AG04450 (cell line): ENCODE measurements at regions not wholly inside any gene's neighbourhood (a gene's known extent, or its start where the extent isn't known, plus 50 kb on each side); places are given as distances from the start of the nearest gene placed in this dataset.

ENCODE experiments used
- CTCF ChIA-PET: fragments of 300-600, 350-600 bp; formaldehyde crosslinking; extraction: SDS; loops from one replicate; lab custom pipeline; 2022; ENCODE audit warnings: antibody characterized with exemption, inconsistent platforms; lab: Charles Lee
- POLR2A ChIA-PET: fragments of 350-600 bp; formaldehyde crosslinking; extraction: SDS; loops from one replicate; lab custom pipeline; 2021; ENCODE audit warnings: antibody characterized with exemption, inconsistent platforms; lab: Yijun Ruan, JAX
- DNase-seq: peaks from one replicate; pipeline ENCODE4 v3.0.0-alpha.2; 2011; ENCODE audit warnings: low read depth, low spot score
- H3K27ac ChIP-seq: one replicate; pipeline ENCODE4 v1.5.1; 2012; ENCODE audit warnings: low read depth, low read length, control low read depth
- H3K27me3 ChIP-seq: one replicate; pipeline ENCODE4 v1.6.0; 2012; ENCODE audit warnings: low read length; ENCODE audit not compliant: control insufficient read depth, insufficient read depth
- H3K4me3 ChIP-seq: 2 replicates; pipeline ENCODE4 v1.5.1; 2011; ENCODE audit warnings: mild to moderate bottlenecking, low read depth, low read length, control low read depth
- H3K9me3 ChIP-seq: 2 replicates; pipeline ENCODE4 v1.5.1; 2012; ENCODE audit warnings: low read length; ENCODE audit not compliant: control insufficient read depth, insufficient read depth
- TF ChIP-seq, protein P1 (sequence below): IDR thresholded peaks from 2 replicates; pipeline ENCODE4 v1.5.1; 2011; ENCODE audit warnings: low read depth, low read length, control low read depth, inconsistent platforms

DNA sequence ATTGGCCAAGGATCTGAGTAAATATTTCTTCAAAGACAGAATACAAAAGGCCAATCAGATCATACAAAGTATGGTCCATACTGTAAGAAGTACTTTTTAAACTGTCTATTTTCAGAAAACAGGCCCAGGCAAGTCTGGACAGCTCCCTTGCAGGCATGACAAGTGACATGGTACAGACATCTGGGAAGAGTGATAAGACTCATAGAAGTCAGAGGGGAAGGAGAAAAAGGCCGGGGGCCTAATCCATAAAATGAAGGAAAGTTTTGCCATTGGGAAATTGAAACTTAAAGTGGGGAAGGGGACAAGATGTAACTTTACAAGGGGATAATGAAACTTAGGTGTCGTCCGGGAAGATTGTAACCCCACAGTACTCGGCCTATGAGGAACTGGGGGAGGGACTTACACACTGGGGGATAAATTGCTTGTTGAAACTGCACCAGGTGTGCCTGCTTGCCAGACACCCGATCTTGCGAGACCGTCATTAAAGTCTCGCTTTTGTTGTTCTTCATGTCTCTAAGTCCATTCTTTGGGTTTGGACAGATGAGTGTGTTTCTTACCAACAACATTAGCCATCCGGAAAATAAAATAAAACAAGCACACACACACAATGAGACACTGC, 684.0 kb downstream of the CDH11 start:
- Histone ChIP-seq H3K4me3 (no peak overlapping the region), H3K9me3 (no peaks in the 10 kb centered on the region), H3K27ac (no peak overlapping the region), H3K27me3 (no peaks in the 10 kb centered on the region)
- CTCF ChIA-PET, result no interaction called here
- TF ChIP-seq, protein P1, sequence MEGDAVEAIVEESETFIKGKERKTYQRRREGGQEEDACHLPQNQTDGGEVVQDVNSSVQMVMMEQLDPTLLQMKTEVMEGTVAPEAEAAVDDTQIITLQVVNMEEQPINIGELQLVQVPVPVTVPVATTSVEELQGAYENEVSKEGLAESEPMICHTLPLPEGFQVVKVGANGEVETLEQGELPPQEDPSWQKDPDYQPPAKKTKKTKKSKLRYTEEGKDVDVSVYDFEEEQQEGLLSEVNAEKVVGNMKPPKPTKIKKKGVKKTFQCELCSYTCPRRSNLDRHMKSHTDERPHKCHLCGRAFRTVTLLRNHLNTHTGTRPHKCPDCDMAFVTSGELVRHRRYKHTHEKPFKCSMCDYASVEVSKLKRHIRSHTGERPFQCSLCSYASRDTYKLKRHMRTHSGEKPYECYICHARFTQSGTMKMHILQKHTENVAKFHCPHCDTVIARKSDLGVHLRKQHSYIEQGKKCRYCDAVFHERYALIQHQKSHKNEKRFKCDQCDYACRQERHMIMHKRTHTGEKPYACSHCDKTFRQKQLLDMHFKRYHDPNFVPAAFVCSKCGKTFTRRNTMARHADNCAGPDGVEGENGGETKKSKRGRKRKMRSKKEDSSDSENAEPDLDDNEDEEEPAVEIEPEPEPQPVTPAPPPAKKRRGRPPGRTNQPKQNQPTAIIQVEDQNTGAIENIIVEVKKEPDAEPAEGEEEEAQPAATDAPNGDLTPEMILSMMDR, result no peak
- POLR2A ChIA-PET, result no interaction called here
- no peak for DNase-seq

DNA sequence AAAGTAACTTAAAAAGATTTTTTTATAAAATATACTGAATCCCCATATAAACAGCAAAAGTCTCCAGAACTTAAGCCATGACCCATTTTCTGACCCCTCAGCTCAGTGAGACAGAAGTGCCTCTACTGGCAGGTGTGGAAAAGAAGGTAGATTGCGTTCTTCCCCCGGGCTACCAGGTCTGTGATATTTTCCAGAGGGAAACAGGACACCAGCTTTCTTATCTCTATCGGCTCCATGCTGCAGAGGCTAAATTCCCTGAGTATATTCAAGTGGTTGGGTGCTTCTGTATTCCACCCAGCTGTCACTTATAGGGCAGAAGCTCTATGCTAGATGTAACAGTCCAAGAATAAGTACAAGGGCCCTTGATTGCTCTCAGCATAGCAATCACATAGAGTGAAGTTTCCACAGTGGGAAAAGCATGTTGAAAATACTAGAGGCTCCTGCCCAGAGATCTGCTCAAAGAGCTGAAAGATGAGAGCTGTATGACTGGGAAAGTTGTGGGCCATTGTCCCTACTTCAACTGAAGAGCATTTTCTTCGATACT, 687.3 kb downstream of the CDH11 start:
- DNase-seq, result no peak
- Histone ChIP-seq H3K9me3 (no peaks in the 10 kb centered on the region), H3K4me3 (no peak overlapping the region), H3K27ac (no peak overlapping the region), H3K27me3 (no peaks in the 10 kb centered on the region)
- ChIA-PET POLR2A (no interaction called here), CTCF (no interaction called here)
- TF ChIP-seq, protein P1, result no peak

DNA sequence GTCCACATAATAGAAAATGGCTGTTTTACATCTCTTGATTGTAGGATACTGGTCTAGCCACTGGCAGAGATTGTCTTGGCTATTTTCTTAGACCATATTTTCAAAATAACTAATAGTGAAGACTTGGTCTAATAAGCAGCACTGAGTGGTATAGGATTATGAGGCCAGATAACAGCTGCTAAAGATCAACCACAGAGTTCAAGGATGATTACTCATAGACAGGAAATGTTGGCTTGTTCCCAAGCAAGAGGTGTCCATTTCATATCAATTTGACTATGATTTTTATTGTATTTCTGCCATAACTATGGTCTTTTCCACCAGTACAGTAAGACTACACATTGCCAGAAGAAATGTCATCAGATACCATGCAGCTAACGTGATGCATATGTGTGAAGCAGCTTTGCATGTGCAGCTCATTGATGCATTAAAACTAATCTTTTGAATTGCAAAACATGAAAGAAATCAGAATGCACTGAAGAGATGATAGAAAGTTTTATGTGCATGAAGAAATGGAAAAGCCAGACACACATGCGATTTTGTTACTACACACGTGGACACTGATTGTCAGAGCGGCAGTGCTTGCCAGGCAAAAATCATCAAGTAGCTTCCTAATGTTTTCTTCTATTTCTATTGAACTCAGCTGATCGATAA, 693.3 kb downstream of the CDH11 start:
- ChIA-PET POLR2A (no interaction called here), CTCF (no interaction called here)
- TF ChIP-seq, protein P1, result no peak
- no peaks in the 10 kb centered on the region for H3K27me3 ChIP-seq
- DNase-seq, result peak; percentile 41
- H3K9me3 ChIP-seq, result no peaks in the 10 kb centered on the region
- H3K4me3 ChIP-seq, result no peak overlapping the region
- no peak overlapping the region for H3K27ac ChIP-seq

DNA sequence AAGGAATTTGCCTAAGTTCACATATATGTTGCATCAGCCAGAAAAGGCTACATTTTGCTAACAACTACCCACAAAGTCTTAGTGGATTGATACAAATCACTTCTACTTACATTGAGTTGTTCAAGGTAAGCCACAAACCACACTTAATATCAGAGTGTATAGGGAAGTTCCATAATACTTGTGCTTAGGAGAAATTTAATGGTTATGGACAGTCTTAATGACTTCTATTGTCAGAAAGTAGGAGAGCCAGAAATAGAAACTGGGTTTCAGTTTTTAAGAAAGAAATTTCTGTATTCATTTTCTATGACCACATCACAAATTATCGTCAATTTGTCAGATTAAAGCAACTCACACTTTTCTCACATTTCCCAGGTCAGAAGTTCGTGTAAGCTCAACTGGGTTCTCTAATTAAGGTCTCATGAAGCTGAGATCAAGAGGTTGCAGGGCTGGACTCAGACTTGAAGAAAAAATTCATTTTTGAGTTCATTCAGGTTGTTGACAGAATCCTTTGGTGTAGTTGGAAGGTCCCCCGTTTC, 695.7 kb downstream of the CDH11 start:
- POLR2A ChIA-PET, result interaction anchor here (0.6 kb wide), 1 partner anchor 15 kb away, joined by 9 read pairs; no protein-coding TSS in a partner anchor
- Histone ChIP-seq H3K9me3 (no peaks in the 10 kb centered on the region), H3K4me3 (no peak overlapping the region), H3K27me3 (no peaks in the 10 kb centered on the region), H3K27ac (no peak overlapping the region)
- TF ChIP-seq, protein P1, result no peak
- DNase-seq, result no peak
- CTCF ChIA-PET, result no interaction called here

DNA sequence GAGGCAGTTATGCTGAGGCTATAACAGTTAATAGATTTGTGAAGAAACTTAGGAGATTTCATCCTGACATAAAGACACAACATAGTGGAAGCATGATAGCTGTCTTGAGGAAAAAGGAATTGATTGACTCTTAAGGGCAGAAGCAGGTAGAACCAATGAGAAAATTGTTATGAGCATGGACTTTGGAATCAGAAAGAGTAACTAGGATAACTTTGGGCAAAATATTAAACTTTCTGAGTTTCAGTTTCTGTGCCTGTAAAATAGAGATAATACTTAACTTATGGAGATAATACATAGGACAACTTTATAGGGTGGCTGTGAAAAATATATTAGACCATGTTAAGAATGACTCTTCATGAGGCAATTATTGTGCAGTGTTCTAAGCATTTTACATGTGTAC, 696.5 kb downstream of the CDH11 start:
- Histone ChIP-seq H3K27me3 (no peaks in the 10 kb centered on the region), H3K9me3 (no peaks in the 10 kb centered on the region), H3K27ac (no peak overlapping the region), H3K4me3 (no peak overlapping the region)
- POLR2A ChIA-PET, result no interaction called here
- no peak for DNase-seq
- CTCF ChIA-PET, result no interaction called here
- TF ChIP-seq, protein P1, result no peak
